ENCODE measurements at regions not wholly inside any gene's neighbourhood (a gene's known extent, or its start where the extent isn't known, plus 50 kb on each side); places are given as distances from the start of the nearest gene placed in this dataset.
"Not testable (repeated sequence)": the region's sequence is repeated elsewhere in the genome, so short reads cannot be mapped to it uniquely, and the experiment has no call there.

DNA sequence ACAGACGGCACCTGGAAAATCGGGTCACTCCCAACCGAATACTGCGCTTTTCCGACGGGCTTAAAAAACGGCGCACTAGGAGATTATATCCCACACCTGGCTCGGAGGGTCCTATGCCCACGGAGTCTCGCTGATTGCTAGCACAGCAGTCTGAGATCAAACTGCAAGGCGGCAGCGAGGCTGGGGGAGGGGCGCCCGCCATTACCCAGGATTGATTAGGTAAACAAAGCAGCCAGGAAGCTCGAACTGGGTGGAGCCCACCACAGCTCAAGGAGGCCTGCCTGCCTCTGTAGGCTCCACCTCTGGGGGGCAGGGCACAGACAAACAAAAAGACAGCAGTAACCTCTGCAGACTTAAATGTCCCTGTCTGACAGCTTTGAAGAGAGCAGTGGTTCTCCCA is 64.5 kb downstream of the SLC30A10 start:
- DNase-seq (ENCODE audit: insufficient read length, low spot score); FAIRE-seq: not testable (repeated sequence)

DNA sequence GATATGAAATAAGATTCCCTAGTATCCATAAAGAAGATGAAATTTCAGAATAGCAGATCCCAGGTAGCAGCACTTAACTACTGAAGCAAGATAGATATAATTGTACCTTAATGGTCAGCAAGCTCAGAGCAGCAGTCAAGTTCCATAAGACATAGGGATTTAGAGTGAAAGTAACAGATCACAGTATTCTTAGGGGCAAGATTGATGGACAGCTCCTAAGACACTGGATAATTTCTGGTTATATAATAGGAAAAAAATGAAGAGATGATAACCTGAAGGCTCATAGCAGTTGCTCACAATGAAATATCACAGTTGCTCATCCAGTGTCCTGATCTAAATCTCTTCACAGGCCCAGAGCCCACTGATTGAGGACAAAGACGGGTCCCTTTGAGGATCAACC is 66.0 kb downstream of the SLC30A10 start:
- DNase-seq (ENCODE audit: insufficient read length, low spot score) (no peak), FAIRE-seq (no peak)

DNA sequence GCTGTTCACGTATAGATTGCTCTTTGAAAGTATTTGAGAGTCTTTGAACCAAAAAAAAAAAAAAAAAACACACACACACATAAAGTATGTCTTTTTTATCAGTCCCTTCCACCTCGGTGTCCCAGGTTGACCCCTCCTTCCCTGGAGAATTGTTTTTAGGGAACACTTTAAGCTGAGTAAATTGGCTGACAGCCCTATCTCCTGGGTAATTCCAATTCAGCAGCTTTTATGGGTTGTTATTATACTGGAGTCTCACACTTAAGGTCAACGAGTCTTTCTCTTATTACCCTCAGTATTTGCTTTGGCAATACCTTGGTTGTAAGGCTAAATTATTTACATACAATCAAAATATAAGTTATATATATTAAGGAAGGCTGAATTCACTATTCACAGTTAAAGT is 69.4 kb downstream of the SLC30A10 start:
- DNase-seq (ENCODE audit: insufficient read length, low spot score) = no peak
- FAIRE-seq = no peak

DNA sequence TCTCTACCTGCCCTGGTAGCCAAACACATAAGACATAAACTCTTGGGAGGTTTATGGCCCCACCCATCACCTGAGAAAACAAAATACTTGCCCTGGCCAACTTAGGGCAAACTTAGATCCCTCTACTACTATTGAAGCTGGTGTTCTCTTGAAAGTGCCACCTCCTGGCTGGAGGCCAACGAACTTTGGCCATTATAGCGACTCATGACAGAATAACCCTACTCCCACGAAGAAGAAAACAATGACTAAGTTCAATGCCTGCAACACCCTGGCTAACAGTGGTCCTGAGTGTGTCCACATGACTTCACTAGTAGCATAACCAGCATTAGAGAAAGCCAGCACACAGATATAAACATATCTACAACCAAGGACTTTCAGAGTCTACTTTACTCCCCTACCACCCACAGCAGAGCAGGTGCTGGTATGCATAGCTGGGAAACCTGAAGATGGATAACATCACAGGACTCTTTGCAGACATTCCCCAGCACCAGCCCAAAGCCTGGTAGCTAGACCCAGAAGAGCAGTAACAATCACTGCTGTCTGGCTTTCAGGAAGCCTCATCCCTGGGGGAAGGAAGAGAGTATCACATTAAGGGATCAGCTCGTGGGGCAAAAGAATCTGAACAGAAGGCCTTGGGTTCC is 81.0 kb downstream of the SLC30A10 start:
- FAIRE-seq = no peak
- no peak for DNase-seq (ENCODE audit: insufficient read length, low spot score)

DNA sequence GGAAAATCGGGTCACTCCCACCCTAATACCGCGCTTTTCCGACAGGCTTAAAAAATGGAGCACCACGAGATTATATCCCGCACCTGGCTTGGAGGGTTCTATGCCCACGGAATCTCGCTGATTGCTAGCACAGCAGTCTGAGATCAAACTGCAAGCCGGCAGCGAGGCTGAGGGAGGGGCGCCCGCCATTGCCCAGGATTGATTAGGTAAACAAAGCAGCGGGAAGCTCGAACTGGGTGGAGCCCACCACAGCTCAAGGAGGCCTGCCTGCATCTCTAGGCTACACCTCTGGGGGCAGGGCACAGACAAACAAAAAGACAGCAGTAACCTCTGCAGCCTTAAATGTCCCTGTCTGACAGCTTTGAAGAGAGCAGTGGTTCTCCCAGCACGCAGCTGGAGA is 88.8 kb downstream of the SLC30A10 start:
- DNase-seq (ENCODE audit: insufficient read length, low spot score) = not testable (repeated sequence)

DNA sequence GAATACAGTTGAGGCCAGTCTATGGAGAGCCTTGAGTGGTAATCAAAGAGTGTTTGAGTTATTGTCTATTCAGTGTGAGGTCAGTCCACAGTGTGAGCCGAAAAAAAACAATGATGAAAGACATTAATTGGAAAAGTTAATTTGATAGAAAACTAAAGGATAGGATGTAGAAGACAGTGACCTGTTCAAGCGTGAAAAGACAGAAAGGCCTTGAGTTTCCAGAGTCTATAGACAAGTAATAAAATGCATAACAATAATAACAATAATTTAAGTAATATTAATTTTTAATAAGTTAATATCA is 90.4 kb downstream of the SLC30A10 start:
- no peak for DNase-seq (ENCODE audit: insufficient read length, low spot score)
- FAIRE-seq = no peak

More for the DNA sequence above, 88.8 kb downstream of the SLC30A10 start:
- FAIRE-seq = not testable (repeated sequence)

DNA sequence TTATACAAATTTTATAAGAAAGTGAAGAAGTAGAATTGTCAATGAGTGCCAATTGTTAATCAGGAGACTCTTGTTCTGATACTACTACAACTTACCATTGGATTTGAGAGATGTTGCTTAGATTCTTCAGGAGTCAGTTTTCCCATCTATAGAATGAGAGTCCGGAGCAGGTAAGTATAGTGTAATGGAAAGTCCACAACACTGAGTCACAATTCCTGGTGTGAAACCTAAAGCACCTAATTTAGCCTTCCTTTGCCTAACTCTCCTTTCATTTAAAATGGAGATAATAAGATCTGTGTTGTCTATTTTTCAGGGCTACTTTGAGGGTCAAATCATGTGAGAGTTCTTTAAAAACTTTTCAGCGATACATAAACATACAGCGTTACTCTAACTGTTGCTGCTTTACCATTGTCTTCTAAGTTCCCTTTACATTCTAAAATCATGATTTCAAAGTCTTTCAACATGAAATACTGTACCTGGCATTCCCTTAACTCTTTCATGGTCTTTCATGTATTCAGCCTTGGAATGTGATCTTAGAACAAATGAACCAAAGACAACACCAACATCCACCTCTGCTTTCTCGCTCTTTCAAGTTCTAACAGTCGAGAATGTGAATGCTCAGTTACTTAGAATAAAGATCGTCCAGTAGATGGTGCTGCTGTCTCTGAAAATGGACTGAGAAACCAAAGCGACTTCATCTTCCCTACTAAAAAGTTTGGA is 90.9 kb downstream of the SLC30A10 start:
- DNase-seq (ENCODE audit: insufficient read length, low spot score) (peak; percentile 57), FAIRE-seq (no peak)

DNA sequence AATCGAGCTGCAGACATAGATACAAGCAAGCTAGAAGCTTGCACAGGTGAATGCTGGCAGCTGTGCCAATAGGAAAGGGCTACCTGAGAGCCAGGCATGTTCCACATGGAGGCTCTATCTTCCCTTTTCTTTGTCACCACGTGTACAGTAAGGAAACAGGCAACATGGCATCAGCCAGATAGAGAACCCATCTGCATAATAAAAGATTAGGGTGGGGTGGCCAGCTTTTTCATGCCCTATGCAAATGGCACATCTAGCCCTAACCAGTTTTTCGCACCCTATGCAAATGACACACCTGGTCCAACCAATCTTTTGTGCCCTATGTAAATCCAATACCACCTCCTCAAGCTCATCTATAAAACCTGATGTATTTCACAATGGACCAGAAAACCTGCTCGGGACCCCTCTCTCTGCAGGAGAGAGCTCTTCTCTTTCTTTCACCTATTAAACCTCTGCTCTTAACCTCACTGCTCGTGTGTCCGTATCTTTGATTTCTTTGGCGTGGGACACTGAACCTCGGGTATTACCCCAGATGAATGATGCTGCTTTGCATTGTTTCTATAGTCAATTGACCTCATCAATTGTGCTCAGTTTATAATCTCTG is 93.9 kb downstream of the SLC30A10 start:
- DNase-seq (ENCODE audit: insufficient read length, low spot score) (no peak), FAIRE-seq (no peak)

DNA sequence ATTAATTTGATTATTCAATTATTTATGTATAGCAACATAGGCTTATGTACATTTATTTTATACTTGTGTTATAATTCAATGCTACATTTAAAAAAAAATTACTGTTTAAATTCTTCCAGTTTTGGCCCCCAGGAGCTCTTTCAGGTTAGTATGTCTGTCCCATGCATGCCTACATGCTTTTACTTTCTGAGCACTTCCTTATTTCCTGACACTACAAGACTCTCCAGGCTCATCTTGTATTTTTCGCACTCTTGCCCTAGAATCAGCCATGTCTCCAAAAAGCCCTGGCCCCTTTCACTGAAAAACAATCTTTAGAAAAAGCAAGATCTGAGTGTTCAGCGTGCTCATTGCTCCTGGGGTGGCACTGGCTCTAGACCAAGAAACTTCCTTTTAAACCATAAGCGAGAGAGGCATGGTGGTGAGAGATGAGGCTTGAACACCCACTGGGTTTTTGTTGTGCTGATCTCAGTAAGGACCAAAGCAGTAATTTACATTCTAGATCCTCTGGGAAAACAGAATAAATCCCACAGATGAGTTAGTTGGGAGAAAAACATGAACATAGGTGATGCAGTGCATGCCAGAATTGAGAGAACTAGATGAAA is 95.0 kb downstream of the SLC30A10 start:
- no peak for FAIRE-seq

DNA sequence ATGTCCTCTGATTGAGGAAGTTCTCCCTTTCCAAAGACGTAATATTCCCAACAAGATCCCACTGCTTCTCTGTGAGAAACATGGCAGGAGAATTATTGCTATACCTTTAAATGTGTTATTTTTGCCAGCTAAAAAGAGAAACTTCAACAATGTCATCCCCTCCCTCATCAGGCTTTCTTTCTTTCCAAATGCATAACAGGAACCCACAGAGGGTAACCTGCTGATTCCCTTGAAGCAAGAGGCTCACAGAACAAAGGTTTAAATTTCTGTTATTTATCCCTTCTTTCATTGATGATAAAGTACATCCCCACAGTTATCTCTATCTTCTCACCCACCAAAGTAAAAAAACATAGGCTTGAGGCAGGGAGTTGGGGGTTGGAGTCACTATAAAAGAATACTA is 102.1 kb downstream of the SLC30A10 start:
- FAIRE-seq (no peak), DNase-seq (ENCODE audit: insufficient read length, low spot score) (no peak)

More for the DNA sequence above, 95.0 kb downstream of the SLC30A10 start:
- DNase-seq (ENCODE audit: insufficient read length, low spot score) = no peak

DNA sequence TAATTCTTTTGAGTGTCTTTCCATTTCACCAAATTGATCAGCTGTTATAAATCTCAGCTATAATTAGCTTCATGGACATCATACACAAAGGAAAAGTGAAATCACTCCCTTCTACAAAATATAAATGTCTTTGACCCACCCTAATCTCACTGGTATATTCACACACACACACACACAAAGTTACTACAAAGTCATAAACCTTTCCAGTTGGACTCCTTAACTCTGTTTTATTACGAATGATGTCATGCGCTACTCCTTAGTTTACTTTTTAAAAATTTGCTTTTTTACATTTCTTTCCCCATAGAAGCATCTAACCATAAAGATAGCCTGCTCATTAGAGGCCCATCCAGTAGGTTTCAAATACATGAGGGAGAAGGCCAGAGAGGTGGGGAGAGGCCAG is 103.0 kb downstream of the SLC30A10 start:
- DNase-seq (ENCODE audit: insufficient read length, low spot score) = no peak

DNA sequence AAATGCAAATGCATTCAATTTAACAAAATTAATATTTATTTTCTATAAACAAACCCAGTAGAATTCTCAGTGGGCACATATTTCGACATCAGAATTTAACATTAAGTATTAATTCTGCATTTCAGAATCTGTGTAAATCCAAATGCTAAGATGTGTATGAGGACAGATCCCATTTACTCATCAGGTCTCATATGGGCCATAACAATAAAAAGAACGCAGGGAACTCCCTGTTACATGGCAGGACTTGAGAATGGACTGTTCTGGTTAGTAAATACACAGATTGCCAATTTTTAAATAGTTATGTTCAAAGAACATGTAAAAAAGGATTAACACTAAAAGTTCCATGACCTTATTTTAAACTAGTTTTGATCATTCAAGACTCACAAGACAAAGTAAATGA is 104.0 kb downstream of the SLC30A10 start:
- FAIRE-seq = no peak

More for the DNA sequence above, 103.0 kb downstream of the SLC30A10 start:
- no peak for FAIRE-seq

DNA sequence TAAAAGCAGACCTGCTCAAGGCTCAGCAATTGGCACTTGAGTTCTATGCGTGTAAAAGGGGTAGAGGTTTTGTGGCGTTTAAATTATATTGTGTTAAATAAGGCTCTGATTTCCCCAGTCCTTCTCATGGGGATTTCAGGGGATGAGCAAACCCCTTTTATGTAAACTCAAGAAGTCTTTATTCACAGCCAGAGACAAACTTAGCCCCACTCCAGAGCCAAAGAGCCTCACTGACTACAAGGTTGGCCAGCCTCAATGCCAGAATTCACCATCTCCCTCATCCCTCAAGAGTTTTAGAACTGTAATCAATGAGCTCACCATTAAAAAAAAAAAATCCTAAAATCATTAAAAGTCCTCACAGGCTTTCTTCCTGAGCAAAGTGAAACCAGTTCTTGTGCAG is 107.8 kb downstream of the SLC30A10 start:
- no peak for DNase-seq (ENCODE audit: insufficient read length, low spot score)
- FAIRE-seq = no peak

More for the DNA sequence above, 104.0 kb downstream of the SLC30A10 start:
- no peak for DNase-seq (ENCODE audit: insufficient read length, low spot score)

DNA sequence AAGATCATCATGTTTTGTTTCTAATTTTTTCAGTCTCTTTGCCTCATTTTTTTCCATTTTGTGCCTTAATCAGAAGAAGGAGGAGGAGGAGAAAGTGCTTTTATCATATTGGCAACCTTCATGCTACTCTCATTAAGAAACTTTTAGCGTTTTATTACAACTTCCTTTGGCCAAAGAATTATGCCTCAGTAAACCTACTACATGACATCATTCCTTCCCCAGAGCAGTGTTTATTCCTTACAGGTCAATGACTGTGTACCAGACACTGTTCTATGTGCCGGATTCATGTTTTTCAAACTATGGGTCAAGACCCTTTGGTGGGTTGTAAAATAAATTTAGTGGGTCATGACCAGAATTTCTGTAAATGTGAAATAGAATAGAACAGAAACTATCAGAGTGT is 110.4 kb downstream of the SLC30A10 start:
- FAIRE-seq (no peak), DNase-seq (ENCODE audit: insufficient read length, low spot score) (no peak)

DNA sequence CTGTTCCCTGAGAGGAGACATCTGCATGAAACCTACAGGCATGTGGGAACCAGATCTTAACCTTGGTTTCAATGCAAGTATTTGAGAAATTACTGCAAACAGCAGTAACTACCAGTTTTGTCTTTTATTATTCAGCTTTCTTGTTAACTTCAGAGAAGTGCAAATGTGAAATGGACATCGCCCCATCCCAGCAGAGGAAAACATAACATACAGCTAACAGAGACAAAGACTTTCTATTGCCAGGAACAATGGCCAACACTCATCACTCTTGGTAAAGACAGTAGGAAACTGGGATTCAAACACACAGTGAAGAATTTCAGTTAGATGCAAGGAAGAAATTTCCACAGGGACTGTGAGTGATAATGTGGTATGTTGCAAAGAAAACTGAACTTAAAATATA is 115.1 kb downstream of the SLC30A10 start:
- FAIRE-seq = no peak

DNA sequence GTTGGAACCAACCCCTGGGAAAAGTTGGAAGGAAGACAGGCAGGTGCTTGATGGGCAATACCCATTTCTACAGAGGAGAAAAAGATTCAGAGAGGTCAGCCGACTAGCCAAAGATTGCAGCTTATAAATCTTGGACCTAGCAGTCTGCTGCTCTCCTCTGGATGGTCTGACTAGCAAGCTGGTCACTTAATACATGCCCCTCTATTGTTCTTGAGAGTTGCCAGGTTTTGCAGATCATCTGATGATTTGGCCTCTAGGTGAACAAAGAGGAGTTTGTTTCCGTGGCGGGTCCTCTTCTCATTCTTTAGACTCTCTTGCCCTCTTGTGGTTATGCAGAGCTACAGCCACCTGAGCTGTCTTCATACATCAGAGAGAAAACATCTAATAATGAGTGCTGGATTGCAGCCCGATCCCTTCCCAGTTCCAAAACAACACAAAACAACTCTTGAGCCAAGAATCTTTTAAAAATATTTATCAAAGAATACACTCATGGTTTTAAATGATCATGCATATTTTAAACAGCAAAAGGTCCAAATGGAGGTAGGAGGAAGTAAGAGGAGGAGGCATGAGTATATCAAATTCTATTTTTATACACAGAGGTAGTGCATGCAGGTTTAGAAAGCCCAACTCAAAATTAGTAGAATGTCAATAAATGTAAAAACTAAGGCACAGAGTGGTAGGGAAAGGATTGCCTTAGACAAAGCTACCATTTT is 115.7 kb downstream of the SLC30A10 start:
- DNase-seq (ENCODE audit: insufficient read length, low spot score) (peak; percentile 68), FAIRE-seq (peak; percentile 20)

More for the DNA sequence above, 115.1 kb downstream of the SLC30A10 start:
- DNase-seq (ENCODE audit: insufficient read length, low spot score) = no peak

DNA sequence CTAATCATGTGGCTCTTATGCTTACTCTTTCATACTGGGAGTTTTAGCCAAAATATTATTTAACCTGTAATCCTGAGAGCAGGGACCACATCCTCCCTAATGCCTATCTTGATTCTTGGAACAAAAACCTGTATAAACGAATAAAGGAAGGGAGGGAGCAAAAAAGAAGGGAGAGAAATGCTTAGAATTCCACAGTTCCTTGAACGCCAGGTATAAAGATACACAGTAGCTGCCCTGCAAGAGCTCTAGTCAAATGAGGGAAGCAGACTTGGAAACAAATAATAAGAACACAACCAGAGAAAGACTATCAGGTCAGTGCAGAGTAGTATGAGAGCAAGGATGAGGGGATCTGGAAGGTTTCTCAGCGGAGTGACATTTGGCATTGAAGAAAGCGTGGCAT is 116.3 kb downstream of the SLC30A10 start:
- DNase-seq (ENCODE audit: insufficient read length, low spot score) = no peak
- FAIRE-seq = no peak

DNA sequence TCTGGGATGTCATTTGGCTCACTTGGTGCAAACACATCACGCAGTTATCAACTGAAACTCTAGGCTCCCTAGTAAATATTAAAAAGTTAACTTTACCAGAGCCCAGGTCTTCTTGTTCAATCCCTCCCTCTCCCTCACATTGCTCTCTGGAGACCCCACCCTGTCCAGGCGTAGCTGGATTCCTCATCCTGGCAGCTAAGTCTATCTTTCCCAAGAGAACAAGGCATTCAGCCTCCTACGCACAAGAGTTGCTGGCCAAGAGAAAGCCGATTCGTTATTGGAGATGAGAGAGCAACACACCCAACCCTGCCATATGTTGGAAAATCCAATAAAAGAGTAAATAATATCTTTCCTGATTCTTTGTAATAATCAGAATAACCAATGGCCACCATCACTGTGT is 117.9 kb downstream of the SLC30A10 start:
- FAIRE-seq = no peak
- DNase-seq (ENCODE audit: insufficient read length, low spot score) = no peak

DNA sequence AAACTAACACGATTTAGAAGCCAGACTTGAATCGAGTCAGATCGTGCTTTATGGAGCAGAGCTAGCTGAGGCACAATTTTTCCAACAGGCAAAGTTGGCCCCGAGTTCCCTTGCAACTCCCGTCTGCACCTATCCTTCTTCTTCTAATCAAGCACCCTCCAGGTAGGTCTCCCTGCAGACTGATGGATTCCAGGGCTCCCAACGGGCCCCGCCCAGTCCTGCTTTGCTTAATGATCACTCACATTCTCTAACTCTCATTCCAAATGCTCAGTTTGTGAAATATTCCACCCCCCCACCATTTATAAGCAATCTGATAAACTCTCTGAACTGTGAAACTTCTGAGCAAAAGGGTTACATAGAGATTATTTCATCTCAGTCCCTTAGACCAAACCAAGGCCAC is 119.6 kb downstream of the SLC30A10 start:
- no peak for FAIRE-seq
- DNase-seq (ENCODE audit: insufficient read length, low spot score) = no peak

DNA sequence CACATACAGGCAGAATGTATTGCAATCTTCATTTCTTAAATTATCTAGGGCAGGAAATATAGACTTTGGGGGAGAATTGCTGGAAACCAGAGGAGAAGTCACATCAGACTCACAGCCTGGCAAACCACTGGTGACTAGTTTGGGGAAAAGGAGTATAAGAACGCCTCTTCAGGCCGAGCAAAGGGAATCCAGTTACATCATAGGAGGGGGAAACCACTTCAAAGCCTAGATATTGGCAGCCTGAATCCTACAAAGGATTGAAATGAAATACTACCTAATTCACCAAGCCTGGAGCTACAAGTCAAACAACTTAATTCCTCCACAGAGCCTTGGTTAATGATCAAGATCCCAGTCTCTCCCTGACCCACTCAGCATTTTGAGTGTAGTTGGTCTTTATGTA is 121.7 kb downstream of the SLC30A10 start:
- FAIRE-seq (no peak), DNase-seq (ENCODE audit: insufficient read length, low spot score) (no peak)

DNA sequence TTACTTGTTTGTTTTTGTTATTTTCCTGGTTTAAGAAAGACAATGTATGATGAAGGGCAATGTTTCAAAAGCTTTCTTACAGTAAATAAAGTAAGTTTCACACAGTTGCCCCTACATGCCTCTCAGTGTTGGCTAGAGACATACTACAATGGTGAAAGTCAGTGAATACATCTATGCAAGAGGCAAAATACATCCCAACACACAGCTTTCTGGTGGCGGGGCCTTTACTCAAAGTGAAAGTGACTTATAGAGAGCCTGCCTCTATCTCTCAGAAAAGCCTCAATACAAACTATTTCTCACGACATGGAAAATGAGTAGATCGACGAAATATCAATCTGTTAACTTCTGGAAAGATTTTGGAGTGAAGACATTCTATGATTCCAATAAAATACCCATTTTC is 122.3 kb downstream of the SLC30A10 start:
- no peak for FAIRE-seq
- no peak for DNase-seq (ENCODE audit: insufficient read length, low spot score)

All from HTR-8/SVneo (cell line).